GM18520 (cell line): ENCODE measurements at regions not wholly inside any gene's neighbourhood (a gene's known extent, or its start where the extent isn't known, plus 50 kb on each side); places are given as distances from the start of the nearest gene placed in this dataset.
"Not testable (repeated sequence)": the region's sequence is repeated elsewhere in the genome, so short reads cannot be mapped to it uniquely, and the experiment has no call there.

ENCODE experiments used
- ATAC-seq: cut with Tn5 transposase; IDR thresholded peaks from one replicate; pipeline ENCODE4 v1.9.1; 2021; ENCODE audit not compliant: unreplicated experiment

- ATAC-seq: no peak
Observed at GRCh38 chr2:65918760-65919187, 486.4 kb upstream of the SPRED2 start.

DNA sequence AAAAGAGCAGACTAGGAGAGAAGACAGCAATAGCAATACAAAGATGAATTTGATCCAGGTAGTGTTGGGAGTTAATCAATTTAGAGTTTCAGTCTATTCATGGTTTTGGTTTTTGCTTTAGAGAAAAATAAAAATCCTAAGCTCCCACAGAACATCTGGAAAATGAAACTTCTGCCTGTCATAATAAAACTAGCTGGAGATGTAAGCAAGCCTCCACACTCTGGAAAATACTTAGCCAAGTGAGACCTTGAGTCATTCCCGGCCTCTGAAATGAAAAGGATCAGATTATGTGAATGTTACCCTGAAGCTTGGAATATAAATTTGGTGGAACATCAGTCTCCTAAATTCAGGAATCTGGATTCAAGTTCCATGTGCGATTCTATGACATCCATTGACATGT, 485.6 kb upstream of the SPRED2 start:
- ATAC-seq: no peak

GRCh38 chr2:65916785-65917295, 484.4 kb upstream of the SPRED2 start:
- ATAC-seq: no peak

DNA sequence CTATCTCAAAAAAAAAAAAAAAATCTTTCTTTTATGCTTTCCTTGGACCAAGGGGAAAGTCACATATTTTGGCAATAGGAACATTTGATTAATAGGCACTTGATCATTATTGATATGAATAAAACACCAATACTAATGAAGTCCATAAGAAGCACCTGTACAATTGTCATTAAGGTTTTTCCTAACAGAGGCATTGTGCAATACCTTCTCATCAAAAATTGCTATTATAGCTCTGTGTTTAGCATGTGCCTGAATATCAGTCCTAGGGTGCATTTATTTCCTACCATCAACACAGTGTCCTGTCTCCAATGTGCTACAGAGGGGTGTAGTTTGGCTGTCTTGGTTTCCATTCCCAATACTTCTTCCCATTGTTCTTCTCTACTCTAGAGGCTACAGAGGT, 483.8 kb upstream of the SPRED2 start:
- ATAC-seq: no peak

DNA sequence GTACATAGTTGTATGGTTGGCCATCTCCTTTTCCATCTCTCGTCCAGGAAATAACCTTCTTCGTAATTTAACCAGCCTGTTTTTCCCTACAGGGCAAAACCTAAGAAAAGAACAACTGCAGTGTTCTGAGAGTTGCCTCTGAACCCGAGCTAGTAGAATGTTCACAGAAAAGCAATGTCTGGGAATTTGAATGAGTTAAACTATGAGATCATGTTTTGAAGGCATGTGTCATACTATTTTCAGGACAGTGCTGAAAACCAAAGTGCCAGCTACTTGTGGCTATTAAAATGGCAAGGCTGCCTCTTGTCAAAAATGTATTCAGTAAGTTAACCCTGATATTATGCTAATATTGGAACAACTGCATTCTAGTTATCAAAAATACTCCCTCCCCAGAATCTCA, 482.9 kb upstream of the SPRED2 start:
- no peak for ATAC-seq

- ATAC-seq: no peak
Observed at GRCh38 chr2:65914244-65914786, 481.9 kb upstream of the SPRED2 start.

DNA sequence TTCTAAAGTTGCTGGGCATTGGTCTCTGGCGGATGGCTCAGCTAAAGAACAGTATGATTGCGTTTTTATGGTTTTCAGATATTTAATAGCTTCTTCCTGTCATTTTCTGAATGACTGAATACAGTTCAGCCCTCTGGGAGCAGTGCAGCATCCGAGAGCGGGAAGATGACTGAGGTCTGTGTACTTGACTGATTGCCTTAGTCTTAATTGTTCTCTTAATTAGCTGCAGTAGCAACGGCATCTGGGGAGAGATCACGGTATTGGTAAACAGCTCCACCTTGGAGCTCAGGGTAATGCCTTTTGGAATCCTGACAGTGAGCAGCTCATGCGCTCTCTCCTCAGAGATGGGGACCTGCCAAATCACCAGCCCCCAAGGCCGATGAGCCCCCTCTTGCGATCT, 481.4 kb upstream of the SPRED2 start:
- no peak for ATAC-seq

GRCh38 chr2:65901756-65902155, 469.4 kb upstream of the SPRED2 start:
- ATAC-seq: no peak

DNA sequence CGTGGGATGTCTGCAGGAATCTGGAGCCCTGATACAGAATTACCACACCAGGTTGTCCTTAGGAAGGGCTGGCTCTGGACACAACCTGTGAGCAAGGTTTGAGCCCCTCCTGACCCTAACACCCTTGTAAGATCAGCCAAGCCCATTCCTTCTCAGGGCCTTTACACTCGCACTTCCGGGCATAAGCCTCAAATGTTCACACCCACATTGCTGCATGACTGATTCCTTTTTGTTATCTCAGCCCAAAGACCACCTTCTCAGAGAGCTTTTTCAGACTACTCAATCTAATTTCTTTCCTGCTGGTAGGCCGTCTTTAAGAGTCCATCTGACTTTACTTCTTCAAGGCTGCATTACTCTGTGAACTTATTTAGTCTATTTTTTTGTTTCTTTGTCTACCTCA, 464.0 kb upstream of the SPRED2 start:
- no peak for ATAC-seq

- ATAC-seq: not testable (repeated sequence)
Observed at GRCh38 chr2:65890131-65890530, 457.7 kb upstream of the SPRED2 start.

DNA sequence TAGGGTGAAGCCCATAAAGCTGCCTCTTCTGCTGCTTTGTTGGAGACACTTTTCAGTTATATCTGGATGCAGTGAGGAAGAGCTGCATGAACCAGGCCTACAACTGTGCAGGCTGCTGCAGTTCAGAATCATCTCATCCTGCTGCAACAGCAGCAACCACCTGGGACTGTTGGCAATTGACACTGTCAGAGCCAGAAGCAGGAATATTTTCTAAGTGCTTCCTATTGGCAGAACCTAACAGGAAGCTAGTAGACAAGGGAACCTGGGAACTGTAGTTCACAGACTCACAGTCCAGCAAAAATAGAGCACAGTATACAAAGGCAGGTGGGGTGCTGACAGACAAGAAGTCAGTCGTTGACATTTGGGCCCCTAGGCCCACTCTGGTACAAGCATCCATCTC, 452.9 kb upstream of the SPRED2 start:
- no peak for ATAC-seq

- ATAC-seq: no peak
Observed at GRCh38 chr2:65881592-65881991, 449.2 kb upstream of the SPRED2 start.

DNA sequence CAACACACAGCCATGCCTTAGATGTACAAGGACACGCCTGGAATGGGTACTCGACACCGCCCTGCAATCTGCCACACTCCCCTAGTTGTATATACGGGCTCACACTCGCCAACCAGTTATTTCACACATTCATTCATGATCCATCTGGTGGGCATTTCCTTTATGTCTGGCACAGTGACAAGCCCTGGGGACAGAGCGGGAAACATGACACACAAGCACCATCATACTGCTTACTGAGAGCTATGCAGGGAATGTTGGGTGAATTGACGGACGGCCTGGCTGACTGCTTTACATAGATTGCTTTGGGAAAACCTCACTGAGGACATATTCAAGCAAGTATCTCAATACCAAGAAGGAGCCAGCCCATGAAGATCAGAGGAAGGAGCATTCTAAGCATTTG, 448.0 kb upstream of the SPRED2 start:
- no peak for ATAC-seq

DNA sequence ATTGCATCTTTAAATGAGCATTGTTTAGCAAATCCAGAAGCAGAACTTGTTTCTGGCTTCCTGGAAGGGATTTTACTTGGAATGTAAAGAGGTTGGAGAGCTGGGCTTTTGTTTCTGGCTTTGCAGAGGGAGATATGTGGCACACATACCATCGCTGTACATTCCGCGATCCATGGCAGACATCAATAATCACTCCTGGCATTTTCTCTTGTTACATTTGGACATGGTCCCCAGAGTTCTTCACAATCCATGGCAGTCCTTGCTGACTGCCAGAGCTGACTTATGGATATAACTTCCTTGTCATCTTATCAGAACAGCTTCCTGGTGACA, 445.6 kb upstream of the SPRED2 start:
- no peak for ATAC-seq

DNA sequence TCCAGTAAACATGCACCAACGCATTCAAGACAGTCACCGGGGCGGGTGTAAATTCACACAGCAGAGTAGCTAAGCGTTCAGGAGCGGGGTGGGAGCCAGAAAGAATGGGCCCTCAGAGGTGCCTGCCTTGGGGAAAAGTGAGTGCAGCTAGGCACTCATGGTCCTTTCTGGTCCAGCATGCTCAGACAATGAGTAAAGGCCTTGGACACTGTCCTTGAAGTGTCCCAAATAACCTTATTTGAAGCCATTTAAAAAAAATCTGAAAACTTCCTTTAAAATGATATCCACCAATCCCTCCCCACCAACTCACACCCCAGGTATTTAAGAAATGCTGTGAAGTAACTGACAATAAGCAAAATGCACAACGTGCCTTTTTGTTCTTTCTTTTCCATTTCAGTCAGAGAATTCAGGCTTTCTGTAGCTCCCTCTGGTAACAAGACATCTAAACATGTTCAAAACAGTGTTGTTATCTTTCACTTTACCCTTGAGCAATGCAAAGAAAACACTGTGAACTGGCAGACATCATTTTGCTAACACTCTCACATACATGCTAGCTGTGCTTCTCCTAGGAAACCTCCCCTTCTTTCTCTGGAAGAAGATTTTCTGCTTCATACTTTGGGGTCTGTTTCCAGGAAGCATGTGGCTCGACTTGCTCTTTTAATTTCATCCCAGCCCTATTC, 445.1 kb upstream of the SPRED2 start:
- ATAC-seq: no peak

DNA sequence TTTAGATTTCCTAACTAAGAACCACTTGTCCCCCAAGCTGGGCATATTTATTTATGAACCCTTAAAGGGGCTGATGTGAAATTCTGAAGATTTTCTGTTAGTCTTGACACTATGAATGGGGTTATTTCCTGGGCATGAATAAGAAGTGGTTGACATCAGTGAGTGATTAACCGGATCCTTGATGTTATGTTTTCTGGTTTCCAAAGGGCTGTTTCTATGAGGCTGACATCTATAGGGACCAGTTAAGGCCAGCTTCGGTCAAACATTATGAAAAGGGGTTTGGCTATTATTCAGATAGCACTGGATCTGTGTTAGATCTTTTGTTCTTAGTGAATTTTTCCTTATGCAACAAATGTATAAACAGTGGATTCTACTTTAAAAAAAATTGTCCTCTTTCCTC, 443.7 kb upstream of the SPRED2 start:
- ATAC-seq: no peak

DNA sequence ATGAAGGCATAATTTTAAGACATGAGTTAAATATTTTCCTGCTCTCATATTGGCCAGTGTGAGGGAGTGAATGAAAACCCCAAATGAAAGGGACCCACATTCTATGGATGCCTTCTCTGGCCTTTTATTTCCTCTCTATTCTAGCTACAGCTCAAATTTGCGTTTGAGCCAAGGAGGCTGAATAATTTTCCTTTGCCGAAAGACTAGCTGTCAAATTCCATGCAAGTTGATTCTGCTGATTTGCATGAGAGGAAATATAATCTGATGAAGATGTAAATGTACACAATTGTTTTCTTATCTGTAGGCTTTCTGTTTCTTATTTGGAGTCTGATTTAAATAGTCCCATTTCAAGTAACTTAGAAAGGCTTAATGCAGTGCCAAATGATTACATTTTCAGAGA, 438.4 kb upstream of the SPRED2 start:
- ATAC-seq: no peak

- no peak for ATAC-seq
Observed at GRCh38 chr2:65869296-65869695, 436.9 kb upstream of the SPRED2 start.

- ATAC-seq: no peak
Observed at GRCh38 chr2:65868177-65868576, 435.8 kb upstream of the SPRED2 start.

- no peak for ATAC-seq
Observed at GRCh38 chr2:65867446-65867845, 435.0 kb upstream of the SPRED2 start.

DNA sequence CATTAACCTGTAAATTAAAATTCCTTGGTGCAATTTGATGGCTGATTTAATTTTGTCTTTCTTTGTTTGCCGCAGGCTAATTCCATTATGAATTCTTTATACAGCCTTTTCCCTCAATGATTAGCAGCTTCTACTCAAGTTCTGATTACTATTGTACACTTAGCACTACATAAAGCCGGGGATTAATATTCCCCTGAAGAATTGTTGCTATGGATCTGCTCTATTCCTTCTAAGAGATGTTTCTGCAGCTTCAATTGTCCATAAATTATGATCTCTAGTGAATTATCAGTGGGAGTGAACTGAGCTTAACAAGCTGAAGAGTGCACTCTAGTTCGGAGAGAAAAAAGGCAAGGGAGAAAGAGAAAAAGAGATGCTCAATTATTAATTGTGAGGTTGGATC, 433.7 kb upstream of the SPRED2 start:
- no peak for ATAC-seq

DNA sequence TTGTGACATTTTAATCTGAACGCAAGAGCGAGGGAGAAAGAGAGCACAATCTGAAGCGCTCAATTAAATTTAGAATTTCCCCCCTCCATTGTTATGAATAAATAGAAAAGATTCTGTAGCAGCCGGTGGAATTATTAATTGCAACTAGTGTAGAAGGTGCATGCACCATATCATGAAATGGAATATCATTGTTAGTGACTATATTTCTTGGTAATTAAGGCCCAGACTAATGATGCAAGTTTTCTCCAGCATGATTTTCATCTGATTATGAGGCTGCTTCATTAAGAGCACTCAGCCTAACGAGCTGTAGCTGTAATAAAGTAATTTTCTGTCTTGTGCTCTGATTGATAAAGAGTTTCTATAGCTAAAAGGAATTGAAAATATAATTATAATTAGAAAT, 432.2 kb upstream of the SPRED2 start:
- ATAC-seq: no peak

DNA sequence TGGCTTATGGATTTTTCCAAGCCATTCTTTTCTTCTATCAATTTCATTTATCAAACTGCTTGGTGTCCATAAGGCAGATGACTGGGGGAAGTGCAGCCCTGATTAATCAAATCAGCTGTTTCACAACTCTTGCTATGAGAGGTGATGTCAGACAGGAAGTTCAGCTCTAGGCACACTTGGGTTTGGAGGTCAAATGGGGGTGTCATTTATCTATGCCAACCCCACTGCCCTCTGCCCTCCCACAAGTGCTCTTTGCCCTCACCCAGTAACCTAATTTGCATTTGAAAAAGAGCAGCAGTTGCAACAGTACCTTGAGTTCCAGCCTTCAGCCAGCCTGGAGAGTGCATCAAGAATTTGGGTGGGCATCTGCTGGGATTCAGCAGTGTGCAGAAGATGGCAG, 431.3 kb upstream of the SPRED2 start:
- ATAC-seq: no peak
